GM21529 (cell line): ENCODE measurements at regions not wholly inside any gene's neighbourhood (a gene's known extent, or its start where the extent isn't known, plus 50 kb on each side); places are given as distances from the start of the nearest gene placed in this dataset.
"Not testable (repeated sequence)": the region's sequence is repeated elsewhere in the genome, so short reads cannot be mapped to it uniquely, and the experiment has no call there.

Source experiments
- ATAC-seq: cut with Tn5 transposase; IDR thresholded peaks from one replicate; pipeline ENCODE4 v1.9.1; 2021; ENCODE audit not compliant: unreplicated experiment

DNA sequence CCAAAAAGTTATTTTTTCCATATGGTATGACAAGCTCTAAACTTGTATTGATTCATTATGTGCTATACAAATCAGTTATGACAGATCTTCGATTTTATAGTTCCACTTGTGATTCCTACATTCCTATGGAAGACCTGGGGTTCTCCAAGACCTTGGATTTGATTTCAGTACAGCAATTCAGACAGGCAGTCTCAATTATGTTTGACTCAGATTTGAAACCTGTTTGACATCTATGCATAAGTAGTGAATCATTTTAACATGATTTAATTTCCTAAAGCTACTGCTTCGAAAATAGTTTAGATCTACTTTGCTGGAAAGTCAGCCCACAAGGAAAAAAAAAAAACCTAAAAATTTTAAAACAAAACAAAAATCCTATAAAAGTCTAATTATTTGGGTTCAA is 820.4 kb downstream of the LUZP2 start:
- ATAC-seq = no peak

DNA sequence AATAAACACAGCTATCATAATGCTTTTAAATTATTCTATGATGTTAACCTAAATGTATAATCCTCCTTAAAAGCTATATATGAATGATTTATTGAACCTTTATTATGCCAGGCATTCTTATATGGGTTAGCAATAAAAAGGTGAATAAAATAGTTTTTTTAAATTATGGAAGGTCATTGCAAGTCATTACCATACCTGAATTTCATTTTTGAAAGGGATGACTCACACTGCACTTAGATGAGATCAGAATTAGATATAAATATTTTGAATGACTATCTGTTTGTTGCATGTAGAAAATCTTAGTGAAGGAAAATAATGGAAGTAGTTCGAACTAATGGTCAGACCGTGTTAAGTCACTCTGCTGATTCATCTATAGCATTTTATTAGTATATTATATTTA is 822.3 kb downstream of the LUZP2 start:
- ATAC-seq = no peak

DNA sequence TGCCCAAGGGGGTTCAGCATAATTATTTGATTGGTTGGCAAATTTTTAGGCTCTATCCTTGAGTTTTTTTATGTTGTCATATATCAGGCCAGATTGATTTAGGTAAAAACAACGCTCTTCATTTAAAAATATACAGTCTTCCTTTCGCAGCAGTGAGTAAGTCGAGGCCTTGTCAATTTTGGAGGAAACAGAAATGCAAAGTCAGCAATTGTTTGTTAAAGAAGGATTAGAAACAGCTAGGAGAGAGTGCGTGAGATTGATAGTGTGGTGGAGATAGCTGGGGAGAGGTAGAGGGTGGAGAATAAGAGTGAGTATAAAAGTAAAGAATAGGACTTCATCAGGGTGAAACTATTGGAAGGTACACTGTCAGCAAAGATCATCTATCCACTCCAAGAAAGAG is 830.8 kb downstream of the LUZP2 start:
- no peak for ATAC-seq

DNA sequence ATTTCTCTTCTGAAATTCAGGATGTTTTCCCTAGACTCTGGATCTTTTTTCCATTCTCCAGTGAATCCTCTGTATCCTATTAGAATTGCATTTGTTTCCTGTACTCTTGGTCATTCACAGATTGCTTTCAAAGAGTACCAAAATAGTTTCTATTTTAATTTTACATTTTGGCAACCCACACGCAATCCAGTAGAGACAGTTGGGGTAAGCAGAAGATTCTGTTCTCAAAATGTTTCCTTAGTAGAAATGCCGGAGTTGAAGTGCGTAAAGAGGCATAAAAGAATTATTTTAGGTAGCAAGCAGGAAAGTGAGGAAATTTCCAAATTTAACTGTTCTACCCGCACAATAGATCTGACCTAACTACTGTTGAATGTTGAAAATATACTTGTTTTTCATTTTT is 842.4 kb downstream of the LUZP2 start:
- no peak for ATAC-seq

DNA sequence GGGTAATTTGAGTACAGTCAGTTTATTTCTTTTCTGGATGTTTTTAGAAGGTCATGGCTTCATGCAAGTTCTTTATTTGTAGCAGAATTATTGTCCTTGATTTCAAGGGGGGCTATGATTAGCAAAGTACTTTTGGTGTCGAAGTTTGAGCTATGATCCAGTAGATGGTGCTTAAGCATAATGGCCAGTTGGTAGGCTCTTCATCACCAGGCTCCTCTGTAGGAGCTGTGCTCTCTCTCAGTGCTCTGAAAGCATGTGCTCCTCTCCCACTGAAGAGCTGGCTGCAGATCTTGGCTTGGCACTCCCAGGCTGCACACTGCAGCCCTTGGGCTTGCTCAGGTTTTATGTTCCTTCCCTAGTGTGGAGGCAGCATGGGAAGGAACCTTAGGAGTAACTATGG is 852.7 kb downstream of the LUZP2 start:
- ATAC-seq = no peak

DNA sequence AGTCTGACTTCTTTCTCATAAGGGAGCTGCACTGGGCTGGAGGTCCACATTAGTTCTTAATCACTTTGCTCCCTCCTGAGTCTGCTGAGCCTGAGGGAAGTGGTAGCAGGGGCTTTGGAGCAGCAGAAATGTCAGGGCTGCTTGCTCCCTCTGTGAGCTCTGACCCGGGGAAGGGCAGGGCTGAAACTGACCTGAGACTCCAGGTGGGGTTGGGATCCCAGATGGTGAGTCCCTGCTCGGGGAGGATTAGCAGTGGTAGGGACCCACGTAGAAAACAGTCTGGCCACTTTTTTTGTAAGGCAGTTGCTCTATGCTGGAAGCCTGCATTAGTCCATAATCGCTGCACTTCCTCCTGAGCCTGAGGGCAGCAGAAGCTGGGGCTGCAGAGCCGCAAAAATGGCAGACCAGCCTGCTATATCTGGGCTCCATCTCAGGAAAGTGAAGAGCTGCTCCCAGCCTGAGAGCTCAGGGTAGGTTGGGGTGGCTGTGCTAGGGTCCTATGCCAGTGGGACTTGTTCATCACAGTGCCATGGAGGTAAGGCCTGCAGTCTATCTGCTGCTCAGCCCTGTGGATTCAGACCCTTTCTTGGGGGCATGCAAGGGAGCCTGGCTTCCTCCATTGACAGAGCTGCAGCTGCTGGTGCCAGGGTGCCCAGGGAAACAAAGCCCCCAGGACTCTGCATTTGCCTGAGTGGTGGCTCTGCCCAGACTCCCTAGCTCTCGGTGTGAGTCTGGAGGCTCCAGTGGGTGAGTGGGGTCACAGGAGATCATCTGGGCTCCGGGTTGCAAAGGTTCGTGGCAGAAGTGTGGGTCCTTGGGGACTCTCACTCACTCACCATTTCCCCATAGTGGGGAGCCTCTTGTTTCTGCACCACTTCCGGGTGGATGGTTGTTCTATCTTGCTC is 854.3 kb downstream of the LUZP2 start:
- ATAC-seq = no peak

DNA sequence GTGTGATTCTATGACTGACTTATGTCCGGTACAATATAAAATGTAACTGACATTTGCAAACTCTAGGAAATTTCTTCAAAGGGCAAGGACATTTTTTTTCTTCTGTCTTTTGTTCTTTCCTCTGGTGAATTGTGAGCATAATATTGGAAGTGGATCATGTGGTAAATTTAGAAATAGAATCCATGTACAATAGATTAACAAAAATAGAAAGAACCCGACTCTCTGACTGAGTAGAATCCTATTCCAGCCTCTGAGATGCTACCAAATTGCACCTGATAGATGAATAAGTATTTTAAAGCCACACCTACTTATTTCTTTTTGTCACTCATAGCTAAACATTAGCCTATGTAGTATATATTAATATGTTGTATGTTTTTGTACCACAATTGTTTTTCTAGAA is 860.3 kb downstream of the LUZP2 start:
- ATAC-seq = no peak

DNA sequence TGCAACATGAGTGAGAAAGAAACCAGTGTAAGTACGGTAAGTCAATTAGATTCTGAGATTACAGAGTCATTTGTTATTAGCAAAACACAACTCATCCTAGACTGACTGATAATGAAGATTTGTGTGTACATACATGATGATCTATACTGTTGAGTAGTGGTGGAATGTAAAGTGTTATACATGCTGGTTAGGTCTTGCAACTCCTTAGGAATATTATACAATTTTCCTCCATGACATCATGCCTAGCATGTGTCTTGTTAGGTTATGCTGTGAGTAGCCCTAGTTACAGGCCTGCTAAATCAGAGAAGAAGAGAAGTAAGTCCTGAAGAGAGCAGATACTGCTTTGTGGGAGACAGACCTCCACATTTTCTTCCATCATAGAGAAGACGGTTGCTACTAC is 880.6 kb downstream of the LUZP2 start:
- ATAC-seq = no peak

DNA sequence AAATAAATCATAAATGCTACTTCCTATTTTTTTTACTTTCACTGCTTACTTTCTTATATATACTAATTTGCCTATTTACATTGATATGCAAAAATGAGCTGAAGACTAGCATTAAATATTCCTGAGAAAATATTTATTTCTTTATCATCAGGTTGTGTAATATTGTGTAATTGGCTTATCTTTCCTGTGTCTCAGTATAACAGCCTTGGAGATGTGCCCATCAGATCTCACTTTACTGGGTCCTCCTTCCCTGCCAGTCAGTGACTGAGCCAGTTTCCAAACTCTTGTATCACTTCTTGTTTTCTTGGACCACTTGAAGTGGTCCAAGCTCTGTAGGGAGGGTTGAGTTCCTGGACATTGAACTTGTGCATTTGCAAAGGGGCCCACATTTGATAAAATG is 900.0 kb downstream of the LUZP2 start:
- ATAC-seq = no peak

DNA sequence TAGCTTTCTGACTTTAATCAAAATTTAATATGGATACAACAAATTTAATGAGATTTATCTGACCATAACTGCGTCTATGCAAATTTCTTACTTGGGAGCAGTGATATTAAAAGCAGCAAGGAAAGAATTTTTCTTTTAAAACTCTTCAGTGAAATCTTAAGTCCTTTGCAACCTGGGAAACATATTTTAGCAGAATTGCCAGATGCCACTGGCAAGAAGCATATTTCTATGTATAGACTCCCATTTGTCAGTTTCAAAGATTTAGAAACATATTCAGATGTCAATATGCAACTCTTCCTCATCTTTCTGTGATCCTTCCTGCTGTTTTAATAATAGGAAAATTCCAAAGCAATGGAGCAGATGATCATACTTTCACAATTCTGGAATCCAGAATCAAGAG is 911.3 kb downstream of the LUZP2 start:
- no peak for ATAC-seq

DNA sequence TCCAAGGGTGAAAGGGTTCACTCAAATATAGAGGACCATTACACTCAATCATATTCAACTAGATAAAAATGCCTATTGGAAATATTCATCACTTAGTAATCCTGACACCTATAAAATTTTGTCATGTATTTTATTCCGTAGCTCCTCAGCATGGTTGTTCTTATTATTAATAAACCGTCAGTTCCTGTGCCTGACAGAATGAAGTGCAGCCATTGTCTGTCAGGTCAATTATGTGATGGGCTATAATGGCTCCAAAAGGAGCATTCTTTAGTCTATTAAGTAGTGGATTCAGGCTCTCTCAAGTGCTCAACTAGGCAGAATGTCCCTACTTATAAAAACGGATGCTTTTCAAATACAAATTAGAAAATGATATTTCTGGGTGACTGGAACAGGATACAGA is 916.1 kb upstream of the ANO3 start:
- no peak for ATAC-seq

DNA sequence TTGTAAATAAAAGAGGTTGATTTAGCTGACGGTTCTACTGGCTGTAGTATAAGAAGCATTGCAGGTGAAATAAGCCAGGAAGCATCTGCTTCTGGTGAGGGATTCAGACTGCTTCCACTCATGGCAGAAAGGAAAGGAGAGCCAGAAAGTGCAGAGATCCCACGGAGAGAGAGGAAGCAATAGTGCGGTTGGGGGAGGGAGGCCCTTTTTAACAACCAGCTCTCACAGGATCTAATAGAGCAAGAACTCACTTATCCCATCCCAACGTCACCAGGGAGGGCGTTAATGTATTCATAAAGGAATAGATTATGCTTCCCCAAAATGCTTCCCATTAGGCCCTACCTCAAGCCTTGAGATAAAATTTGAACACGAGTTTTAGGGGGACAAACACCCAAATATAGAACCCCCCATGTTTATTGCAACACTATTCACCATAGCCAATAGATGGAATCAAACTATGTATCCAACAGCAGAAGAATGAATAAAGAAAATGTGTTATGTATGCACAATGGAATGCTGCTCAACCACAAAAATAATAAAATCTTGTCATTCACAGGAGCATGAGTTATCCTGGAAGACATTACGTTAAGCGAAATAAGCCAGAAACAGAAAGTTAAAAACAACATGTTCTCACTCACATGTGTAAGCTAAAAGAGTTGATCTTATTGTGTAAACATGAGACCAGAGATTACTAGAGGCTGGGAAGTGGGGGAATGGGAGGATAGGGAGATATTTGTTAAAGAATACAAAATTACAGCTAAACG is 908.3 kb upstream of the ANO3 start:
- ATAC-seq = no peak

DNA sequence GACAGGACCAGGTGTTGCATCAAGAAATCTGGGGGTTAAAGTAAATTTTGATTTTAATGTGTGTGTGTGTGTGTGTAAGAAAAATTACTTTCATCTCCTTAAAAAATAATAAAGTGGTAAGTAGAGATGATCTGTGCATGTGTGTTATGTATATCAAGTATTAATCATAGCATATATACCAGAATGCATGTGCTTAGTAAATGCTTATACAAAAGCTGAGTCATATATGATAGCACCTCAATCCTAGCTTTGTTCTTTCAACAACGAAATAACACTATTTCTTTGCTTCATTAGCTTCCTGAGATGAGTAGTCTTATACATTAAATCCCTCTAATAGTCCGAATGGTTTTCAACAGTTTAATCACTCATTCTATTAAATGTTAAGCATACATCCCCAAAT is 899.6 kb upstream of the ANO3 start:
- ATAC-seq = no peak

DNA sequence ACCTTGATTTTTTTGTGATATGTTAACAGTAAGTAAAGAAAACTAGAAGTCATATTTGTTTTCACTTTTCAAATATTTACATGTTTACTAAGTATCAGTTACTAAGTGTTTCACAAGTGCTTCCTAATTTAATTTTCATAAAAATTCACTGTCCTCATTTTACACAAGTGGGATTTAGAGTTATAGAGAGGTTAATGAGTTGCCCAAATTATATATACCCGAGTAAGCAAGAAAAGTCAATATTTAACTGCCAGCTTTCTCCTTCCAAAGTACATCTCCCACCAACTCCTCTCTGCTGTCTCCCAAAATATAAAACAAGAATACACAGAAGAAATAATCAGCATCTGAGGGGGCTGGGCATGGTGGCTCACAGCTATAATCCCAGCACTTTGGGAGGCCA is 896.7 kb upstream of the ANO3 start:
- no peak for ATAC-seq

DNA sequence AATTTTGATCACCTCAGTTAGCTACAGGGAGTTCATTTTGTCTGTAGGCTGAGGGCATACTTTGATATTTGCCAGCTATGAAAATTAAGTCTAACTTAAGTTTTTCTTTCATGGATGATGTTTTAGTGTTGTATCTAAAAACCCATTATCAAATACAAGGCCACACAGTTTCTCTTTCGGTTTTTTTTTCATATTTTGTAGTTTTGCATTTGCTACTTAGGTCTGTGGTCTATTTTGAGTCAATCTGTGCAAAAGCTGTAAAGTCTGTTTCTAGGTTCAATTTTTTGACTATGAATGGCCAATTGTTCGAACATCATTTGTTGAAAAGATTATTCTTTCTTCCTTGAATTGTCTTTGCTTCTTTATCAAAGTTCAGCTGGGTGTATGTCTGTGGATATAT is 895.6 kb upstream of the ANO3 start:
- no peak for ATAC-seq

DNA sequence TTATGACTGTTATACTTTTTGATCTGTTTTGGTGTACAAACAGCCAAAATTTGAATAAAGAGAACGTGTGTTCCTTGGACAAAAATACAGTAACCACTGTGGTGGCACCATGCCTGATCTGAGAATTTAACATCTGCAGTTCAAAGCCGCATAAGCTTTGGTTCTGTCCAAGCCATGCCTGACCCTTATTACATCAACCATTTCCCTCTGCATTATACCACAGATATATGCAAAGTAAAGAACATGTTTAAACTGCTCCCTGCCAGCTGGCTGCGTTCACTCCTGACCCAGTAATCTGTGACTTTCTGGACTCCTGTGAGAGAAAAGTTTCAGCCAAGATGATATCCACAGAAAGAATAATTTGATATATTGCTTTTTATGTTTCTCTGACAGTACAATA is 890.5 kb upstream of the ANO3 start:
- no peak for ATAC-seq

DNA sequence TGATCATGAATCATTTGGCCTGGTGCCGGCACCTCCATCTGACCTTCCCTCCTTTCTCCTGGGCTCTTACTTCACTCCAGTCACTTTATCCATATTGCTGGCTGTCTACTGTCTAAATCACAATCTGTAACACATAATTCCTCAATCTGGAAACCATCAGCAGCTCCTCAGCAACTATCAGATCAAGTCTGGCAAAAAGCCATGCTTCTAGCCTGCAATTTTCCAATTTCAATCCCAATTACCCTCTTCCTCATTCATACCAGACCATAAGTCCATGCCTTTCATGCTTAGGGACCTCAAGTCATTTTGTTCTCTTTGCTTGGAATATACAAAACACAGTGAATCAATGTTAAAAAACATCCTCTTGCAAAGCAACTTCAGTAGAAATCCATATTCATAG is 882.8 kb upstream of the ANO3 start:
- no peak for ATAC-seq

DNA sequence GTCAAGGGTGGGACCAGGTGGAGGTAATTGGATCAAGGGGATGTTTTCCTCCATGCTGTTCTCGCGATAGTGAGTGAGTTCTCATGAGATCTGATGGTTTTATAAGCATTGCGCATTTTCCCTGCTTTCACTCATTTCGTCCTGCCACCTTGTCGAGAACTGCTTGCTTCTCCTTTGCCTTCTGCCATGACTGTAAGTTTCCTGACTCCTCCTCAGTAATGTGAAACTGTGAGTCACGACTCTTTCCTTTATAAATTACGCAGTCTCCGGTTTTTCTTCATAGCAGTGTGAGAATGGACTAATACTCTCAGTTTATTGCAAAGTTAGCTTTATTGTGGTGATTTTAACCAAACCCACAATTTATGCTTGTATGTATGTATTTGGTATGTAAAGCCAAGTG is 878.5 kb upstream of the ANO3 start:
- no peak for ATAC-seq

DNA sequence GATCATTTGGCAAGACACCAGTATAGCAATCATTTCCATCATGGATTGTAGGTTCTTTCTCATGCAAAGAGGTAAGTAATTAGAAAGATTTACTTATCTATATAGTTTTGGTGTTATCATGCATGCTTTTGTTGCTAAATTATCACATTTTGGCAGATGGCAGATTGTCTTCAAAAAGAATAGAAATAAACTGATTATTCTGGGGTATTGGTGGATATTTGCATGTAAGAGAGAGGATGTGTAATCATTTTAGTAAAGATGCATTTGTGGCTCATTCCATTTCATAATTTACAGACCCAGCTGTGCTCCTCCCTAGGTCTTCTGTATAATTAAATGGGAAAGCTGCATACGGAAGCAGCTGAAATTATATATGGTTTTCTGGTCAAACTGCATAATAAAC is 875.7 kb upstream of the ANO3 start:
- no peak for ATAC-seq

DNA sequence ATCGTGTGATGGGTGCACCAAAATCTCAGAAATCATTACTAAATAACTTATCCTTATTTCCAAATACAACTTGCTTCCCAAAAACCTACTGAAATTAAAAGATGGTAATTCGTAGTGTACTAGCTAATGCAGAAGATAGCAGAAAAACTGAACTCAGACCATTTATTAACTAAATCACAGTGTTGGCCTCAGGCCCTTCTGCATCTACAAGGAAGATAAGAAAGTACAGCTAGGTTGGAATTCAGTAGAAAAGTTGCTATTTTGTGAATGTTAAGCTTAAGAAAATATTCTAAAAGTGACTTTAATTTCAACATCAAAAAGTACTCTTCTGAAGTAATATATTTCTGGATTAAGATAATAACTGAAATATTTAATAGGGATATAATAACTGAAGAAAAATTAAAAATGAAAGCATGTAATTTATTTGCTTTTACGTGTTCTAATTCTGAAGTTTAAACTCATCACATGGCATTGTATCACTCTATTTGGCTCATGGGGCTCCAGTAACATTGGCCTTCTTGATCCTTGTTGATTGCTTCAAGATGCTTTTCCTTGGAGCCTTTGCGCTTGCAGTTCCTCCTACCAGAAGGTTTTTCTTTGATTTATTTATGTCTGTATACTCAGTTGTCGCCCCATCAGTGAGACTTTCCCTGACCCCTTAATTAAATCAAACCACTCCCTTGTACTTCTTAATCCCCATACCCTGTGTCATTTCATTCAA is 847.9 kb upstream of the ANO3 start:
- no peak for ATAC-seq

DNA sequence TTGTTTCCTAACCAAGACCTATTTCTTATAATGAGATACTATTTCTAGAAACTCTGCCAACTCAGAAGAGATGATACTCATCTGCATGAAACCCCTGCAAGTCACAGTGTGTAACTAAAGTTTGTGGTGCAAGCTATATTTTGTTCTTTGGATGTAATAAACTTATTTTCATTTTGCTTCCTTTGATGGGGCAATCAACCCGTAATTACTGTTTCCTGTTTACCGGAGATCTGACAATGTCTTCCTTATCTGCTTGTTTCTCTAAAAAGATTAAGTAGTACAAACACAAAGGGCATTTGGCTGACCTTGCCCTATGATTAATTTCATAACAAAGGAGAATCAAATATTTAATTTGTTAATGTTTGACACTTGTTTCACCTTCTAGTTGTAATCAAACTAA is 846.6 kb upstream of the ANO3 start:
- no peak for ATAC-seq

DNA sequence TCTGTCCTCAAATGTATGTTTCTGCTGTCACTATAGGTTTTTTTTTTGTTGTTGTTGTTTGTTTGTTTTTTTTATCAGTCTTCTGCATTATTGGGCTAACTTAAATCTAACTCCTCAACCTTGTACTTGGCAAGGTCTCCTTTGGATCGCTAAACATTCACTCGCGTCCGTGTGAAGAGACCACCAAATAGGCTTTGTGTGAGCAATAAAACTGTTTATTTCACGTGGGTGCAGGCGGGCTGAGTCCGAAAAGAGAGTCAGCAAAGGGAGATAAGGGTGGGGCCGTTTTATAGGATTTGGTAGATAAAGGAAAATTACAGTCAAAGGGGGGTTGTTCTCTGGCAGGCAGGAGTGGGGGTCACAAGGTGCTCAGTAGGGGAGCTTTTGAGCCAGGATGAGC is 845.6 kb upstream of the ANO3 start:
- not testable (repeated sequence) for ATAC-seq
